Central memory CD8-positive, alpha-beta T cell (primary cell): ENCODE measurements at regions not wholly inside any gene's neighbourhood (a gene's known extent, or its start where the extent isn't known, plus 50 kb on each side); places are given as distances from the start of the nearest gene placed in this dataset.
A peak's percentile ranks its signal among the peaks of the same experiment; 100 is the strongest.

Experiments used
- ATAC-seq: fragments of 150-1000 bp; cut with Tn5 transposase; replicated peaks from 2 replicates; pipeline ENCODE4 v1.10.0; 2022; ENCODE audit warnings: mild to moderate bottlenecking, moderate FRiP score, moderate number of reproducible peaks; ENCODE audit not compliant: poor library complexity, severe bottlenecking; ENCODE audit errors: extremely low read depth
- DNase-seq, 2 donors: peaks; one replicate each; pipeline ENCODE4 v3.0.0; 2021; ENCODE audit warnings: low spot score in 2 of 2
- H3K27ac Mint-ChIP-seq: one replicate; pipeline ENCODE4 v1.8.0; 2022; ENCODE audit warnings: low read depth, mild to moderate bottlenecking, moderate library complexity, mixed read lengths
- H3K27me3 Mint-ChIP-seq: one replicate; pipeline ENCODE4 v1.8.0; 2022; ENCODE audit warnings: mixed read lengths
- H3K36me3 Mint-ChIP-seq: one replicate; pipeline ENCODE4 v1.8.0; 2022; ENCODE audit warnings: mild to moderate bottlenecking, moderate library complexity, mixed read lengths; ENCODE audit not compliant: insufficient read depth
- H3K4me1 Mint-ChIP-seq: one replicate; pipeline ENCODE4 v1.8.0; 2022; ENCODE audit warnings: mixed read lengths
- H3K4me3 Mint-ChIP-seq: one replicate; pipeline ENCODE4 v1.8.0; 2022; ENCODE audit warnings: mild to moderate bottlenecking, moderate library complexity, mixed read lengths
- H3K9me3 Mint-ChIP-seq: one replicate; pipeline ENCODE4 v1.8.0; 2022; ENCODE audit warnings: mixed read lengths

DNA sequence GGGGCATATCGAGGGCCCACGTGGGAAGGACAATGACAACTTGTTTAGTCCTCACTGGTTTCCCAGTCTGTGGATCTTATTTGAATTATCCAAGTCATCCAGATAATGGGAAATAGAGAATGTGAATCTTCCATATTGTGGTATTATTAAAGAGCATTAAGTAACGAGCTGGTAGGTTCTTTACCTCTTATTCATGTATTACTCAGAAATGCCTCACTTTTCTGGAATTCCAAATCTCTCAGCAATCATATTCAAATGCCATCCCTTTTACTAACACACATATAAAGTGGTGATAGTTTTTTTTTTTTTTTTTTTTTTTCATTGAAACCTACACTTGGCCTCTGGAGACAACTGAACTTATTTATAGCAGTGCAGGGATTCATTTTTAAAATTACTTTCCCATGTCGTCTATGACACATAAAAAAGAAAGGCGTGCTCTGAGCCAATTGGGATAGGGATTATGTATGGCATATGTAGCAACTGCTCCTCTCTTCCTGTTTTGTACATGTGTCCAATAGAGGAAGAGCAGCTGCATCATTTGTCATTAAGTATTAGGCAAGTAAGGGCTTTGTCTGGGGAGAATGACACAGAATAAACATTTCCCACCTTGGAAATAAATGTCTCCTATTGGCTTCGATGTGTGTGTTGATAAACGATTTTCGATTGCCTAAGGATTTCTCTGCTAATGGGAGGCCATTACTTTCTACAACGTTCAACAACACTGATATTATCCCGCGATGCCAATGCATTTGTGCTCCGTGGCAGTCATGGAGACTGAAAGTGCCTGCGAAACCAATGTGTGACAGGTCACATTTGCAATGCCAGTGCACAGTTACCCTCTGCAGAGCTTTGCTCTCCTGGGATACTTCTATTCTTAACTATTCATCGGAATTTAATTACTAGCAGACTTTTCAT is 78.6 kb upstream of the IFNG-AS1 start:
- peaks cover 20% of the 10 kb centered on the region for H3K27me3 Mint-ChIP-seq
- ATAC-seq (no peak), DNase-seq (no peak)
- H3K9me3 Mint-ChIP-seq = no peaks in the 10 kb centered on the region
- no peak overlapping the region for H3K27ac Mint-ChIP-seq
- no peak overlapping the region for H3K4me3 Mint-ChIP-seq
- no peaks in the 10 kb centered on the region for H3K4me1 Mint-ChIP-seq
- no peaks in the 10 kb centered on the region for H3K36me3 Mint-ChIP-seq

DNA sequence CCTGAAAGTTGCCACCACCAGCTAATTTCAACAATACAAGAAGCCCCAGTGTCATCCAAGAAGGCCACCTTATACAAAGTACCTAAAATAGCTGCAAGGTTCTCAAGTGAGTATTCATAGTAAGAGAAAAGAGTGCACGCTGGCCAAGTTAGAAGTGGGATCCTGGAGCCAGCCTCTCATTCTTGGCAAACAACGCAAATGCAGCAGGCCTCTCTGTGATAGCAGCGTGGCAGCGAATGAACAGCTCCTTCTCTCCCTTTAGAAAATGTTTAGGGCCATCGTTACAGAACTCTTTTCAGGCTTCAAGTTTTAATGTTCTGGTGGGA is 78.0 kb upstream of the IFNG-AS1 start:
- Mint-ChIP-seq H3K36me3 (no peaks in the 10 kb centered on the region), H3K27ac (no peak overlapping the region), H3K4me3 (no peak overlapping the region), H3K4me1 (no peaks in the 10 kb centered on the region), H3K27me3 (peaks cover 23% of the 10 kb centered on the region), H3K9me3 (no peaks in the 10 kb centered on the region)
- DNase-seq (no peak), ATAC-seq (no peak)

DNA sequence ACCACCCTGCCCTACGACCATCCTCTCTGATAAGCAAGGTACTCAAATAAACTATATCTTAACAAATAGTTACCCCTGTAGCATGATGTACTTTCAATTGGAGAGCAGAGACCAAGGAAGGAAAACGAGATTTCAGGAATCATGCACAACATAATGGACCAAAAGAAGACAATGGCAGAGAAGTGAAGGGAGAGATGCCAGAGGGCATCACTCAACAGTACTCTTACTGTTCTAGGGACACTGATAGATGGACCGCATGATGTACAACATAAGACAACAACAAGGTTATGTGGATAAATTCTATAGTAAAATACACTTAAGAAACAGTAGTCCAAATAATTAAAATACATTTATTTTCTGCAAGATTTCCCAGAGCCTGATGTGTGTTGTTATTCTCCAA is 77.5 kb upstream of the IFNG-AS1 start:
- peaks cover 29% of the 10 kb centered on the region for H3K27me3 Mint-ChIP-seq
- no peak for ATAC-seq
- no peak overlapping the region for H3K4me3 Mint-ChIP-seq
- H3K9me3 Mint-ChIP-seq = no peaks in the 10 kb centered on the region
- H3K36me3 Mint-ChIP-seq = no peaks in the 10 kb centered on the region
- no peak for DNase-seq
- no peak overlapping the region for H3K27ac Mint-ChIP-seq
- no peaks in the 10 kb centered on the region for H3K4me1 Mint-ChIP-seq

DNA sequence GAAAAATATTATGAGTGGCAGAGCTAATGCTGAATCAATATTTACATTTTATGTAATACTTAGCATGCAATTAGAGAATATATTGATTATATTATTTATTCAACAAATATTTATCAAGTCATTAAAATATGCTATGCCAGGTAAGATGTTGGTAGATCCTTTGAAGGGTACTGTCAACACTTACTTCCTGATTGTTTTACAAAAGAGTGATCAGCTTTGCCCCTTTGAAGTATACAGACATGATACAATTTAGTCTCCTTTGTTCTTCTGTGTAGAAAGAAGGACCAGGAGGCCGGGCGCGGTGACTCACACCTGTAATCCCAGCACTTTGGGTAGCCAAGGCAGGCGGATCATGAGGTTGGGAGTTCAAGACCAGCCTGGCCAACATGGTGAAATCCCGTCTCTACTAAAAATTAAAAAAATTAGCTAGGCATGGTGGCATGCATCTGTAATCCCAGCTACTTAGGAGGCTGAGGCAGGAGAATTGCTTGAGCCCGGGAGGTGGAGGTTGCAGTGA is 73.9 kb upstream of the IFNG-AS1 start:
- Mint-ChIP-seq H3K27ac (no peak overlapping the region), H3K4me3 (no peak overlapping the region), H3K9me3 (no peaks in the 10 kb centered on the region), H3K4me1 (no peaks in the 10 kb centered on the region), H3K27me3 (peaks cover 21% of the 10 kb centered on the region), H3K36me3 (no peaks in the 10 kb centered on the region)
- no peak for ATAC-seq
- DNase-seq = no peak

DNA sequence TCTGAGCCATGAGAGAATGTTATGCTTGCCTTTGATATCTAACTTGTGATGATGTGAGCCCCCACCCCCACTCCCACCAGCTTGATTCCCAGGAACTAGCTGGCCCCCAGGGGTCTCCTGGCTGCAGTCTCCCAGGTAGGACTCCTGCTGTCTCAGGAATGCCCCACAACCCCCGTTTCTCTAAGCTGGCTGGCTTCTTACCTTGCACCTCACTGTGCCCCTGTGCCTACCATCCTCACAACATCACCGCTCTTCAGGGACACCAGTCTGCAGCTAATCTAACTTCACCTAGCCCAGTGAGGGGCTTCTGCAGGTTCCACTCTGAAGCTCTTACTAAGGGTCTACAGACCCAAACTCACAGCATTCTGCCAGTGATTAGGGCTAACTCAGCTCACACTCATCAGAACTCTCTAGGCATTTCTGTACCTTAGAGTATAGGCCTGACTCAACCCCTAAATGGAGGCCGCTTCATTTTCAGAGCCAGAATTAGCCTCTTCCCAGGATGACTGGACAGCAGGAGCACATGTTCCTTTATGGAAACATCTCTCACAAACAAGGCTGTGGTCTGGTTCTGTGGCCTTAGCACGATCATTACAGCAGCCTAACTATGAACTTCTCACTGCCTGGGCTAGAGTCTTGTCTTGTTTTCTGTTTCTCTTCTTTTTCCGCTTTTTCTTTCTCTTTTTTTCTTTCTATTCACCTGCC is 72.8 kb upstream of the IFNG-AS1 start:
- Mint-ChIP-seq H3K27ac (peak overlapping the region; percentile 81), H3K4me1 (no peaks in the 10 kb centered on the region), H3K36me3 (no peaks in the 10 kb centered on the region), H3K4me3 (no peak overlapping the region), H3K27me3 (peaks cover 21% of the 10 kb centered on the region), H3K9me3 (no peaks in the 10 kb centered on the region)
- no peak for ATAC-seq
- no peak for DNase-seq

DNA sequence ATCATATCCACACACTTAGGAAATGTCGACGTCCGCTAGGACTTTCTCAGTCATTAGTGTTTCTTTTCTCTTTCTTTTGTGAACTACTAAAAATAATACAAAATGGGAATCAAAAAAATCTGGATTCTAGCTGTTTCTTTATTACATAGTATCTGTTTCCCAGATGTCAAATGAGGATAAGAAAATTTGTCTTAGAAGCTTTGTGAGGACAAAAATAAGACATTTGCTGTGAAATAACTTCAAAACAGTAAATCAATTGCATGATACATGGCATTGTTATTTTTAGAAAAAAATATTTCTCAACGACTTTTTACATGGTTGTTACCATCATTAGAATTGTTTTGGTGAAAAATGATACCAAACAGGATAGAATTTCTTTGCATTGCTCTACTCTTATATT is 71.4 kb upstream of the IFNG-AS1 start:
- Mint-ChIP-seq H3K4me3 (no peak overlapping the region), H3K4me1 (no peaks in the 10 kb centered on the region), H3K27ac (no peak overlapping the region), H3K27me3 (peaks cover 15% of the 10 kb centered on the region), H3K36me3 (no peaks in the 10 kb centered on the region), H3K9me3 (no peaks in the 10 kb centered on the region)
- no peak for DNase-seq
- ATAC-seq = no peak

DNA sequence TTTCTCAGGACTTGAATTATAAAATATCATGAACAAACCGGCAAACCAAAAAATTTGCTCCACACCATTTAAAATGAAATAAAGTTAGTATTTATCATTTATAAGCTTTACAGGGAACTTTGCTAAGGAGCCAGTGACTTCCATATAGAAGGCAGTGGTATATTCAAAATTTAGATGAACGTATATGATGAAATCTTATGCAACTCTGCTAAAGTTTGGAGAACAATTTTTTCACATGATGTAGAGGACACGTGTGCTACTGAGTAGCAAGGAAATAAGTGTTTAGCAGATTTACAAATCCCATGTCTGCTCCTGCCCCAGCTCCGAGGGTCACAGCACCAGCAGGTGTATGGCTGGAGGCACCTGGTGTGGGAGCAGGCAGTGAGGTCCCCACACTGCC is 70.8 kb upstream of the IFNG-AS1 start:
- Mint-ChIP-seq H3K4me3 (no peak overlapping the region), H3K36me3 (no peaks in the 10 kb centered on the region), H3K9me3 (no peaks in the 10 kb centered on the region), H3K27me3 (peaks cover 9% of the 10 kb centered on the region), H3K4me1 (no peaks in the 10 kb centered on the region), H3K27ac (no peak overlapping the region)
- DNase-seq = no peak
- no peak for ATAC-seq

DNA sequence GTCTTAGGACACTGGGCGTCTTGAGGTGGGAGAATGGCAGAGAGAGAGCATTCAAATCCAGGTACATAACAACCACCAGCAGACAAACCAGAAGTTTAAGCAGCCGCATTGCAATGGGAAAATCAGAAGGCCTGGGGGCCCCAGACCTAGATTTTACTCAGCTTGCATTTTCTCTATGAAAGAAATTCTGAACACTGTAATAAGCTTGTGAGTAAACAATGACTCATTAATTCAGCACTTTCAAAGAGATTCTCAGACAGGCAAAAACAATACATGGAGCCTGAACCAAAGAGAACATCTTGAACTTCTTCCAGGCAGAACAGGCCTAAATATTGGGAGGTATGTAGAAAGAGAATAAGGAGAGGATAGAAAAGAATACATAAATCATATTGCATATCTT is 69.8 kb upstream of the IFNG-AS1 start:
- DNase-seq (no peak), ATAC-seq (no peak)
- no peak overlapping the region for H3K27ac Mint-ChIP-seq
- peaks cover 9% of the 10 kb centered on the region for H3K27me3 Mint-ChIP-seq
- no peaks in the 10 kb centered on the region for H3K4me1 Mint-ChIP-seq
- no peak overlapping the region for H3K4me3 Mint-ChIP-seq
- no peaks in the 10 kb centered on the region for H3K9me3 Mint-ChIP-seq
- no peaks in the 10 kb centered on the region for H3K36me3 Mint-ChIP-seq

DNA sequence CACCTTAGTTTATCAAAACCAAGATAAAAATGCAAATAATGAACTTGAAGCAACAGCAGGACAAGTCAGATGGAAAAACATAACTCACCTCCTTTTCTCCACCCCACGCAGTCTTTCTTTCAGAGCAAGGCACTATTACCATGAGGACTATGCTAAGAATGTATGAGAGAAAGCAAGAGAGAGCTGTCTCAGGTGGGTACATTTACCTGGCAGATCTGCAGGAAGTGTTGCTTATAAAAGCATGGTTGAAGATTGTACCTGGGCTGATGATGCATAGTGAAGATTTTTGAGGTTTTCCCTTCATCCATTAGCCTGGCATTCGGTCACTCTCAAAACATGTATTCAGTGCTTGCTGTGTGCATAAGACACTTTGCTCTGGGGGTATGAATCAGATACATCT is 68.8 kb upstream of the IFNG-AS1 start:
- H3K27ac Mint-ChIP-seq = no peak overlapping the region

DNA sequence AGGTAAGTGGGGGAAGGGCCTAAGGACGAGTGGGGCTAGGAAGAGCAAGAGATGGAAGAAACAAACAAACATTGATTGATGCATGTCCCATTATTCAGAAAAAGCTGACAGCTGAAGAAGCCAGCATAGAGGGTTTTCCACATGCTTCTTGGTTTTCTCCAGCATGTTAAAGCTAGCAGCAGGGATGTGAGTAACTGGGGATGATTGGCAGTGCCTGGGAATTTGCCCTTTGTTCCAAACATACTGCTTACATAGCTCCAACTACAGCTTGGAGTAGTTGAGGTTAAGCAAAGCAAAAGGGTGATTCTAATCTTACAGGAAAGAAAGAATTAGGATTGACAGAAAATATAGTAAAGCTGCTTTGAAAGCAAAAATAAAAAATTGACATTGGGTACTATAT is 68.0 kb upstream of the IFNG-AS1 start:
- no peaks in the 10 kb centered on the region for H3K4me1 Mint-ChIP-seq
- no peaks in the 10 kb centered on the region for H3K9me3 Mint-ChIP-seq
- no peak overlapping the region for H3K27ac Mint-ChIP-seq
- H3K27me3 Mint-ChIP-seq = peaks cover 5% of the 10 kb centered on the region
- no peak overlapping the region for H3K4me3 Mint-ChIP-seq
- no peaks in the 10 kb centered on the region for H3K36me3 Mint-ChIP-seq
- no peak for DNase-seq
- no peak for ATAC-seq

More for the DNA sequence above, 68.8 kb upstream of the IFNG-AS1 start:
- Mint-ChIP-seq H3K27me3 (peaks cover 9% of the 10 kb centered on the region), H3K4me3 (no peak overlapping the region), H3K9me3 (no peaks in the 10 kb centered on the region), H3K4me1 (no peaks in the 10 kb centered on the region), H3K36me3 (no peaks in the 10 kb centered on the region)
- DNase-seq (no peak), ATAC-seq (no peak)

DNA sequence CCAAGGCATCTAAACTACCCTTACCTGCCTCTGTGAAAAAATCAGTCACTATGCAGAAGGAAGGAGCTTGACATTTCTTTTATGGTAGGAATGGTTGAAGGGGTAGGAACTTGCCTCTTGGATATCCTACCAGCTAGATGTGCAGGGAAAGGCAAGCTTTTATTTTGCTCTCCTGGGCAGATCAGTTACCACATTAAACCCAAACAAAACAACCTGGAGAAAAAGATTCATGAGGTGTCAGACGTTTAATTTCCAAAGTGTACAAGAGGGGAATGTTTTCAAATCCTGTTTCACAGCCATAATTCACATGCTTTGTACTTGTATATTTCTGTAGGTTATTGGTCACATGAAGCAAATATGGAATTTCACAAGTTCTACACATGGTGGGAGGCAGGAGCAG is 67.0 kb upstream of the IFNG-AS1 start:
- no peaks in the 10 kb centered on the region for H3K4me1 Mint-ChIP-seq
- ATAC-seq (no peak), DNase-seq (no peak)
- H3K27ac Mint-ChIP-seq = no peak overlapping the region
- no peaks in the 10 kb centered on the region for H3K27me3 Mint-ChIP-seq
- no peaks in the 10 kb centered on the region for H3K9me3 Mint-ChIP-seq
- no peaks in the 10 kb centered on the region for H3K36me3 Mint-ChIP-seq
- no peak overlapping the region for H3K4me3 Mint-ChIP-seq

DNA sequence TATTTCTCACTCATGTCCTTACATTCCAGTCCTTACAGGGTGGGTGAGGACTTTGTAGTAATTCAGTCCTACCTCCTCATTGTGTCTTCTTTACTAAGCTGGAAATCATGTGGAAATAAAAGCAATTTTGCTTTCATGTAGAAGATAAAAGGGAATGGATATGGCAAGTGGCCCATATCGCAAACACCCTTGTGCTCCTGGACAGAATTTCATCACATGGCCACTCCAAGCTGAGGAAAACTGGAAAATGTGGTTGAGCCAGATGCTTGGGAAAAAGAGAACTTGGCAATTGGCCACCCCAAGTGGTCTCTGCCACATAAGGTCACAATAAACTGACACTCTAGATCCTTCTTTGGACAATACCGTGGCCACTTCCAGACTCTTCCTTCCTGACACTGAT is 64.2 kb upstream of the IFNG-AS1 start:
- DNase-seq (no peak), ATAC-seq (no peak)
- Mint-ChIP-seq H3K36me3 (no peaks in the 10 kb centered on the region), H3K4me3 (no peak overlapping the region), H3K27ac (no peak overlapping the region), H3K27me3 (no peaks in the 10 kb centered on the region), H3K4me1 (no peaks in the 10 kb centered on the region), H3K9me3 (no peaks in the 10 kb centered on the region)

DNA sequence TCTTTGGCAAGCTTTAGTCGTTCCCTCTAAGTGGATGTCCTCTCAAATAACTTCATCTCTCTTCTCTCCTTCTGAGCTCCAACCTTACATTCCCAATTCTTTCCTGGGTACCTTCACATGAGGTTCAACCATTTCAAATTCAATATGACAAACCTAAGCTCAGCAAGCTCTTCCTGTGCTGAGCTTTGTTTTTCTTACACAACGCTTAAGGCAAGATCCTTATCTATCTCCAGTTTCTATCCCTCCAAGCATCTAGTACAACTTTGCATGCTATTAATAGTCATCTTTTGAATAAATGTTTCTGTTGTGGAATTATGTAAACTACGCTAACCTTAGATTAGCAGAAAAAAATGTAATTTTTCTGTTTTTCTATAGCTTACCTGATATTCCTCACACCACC is 63.7 kb upstream of the IFNG-AS1 start:
- no peak overlapping the region for H3K27ac Mint-ChIP-seq
- no peaks in the 10 kb centered on the region for H3K36me3 Mint-ChIP-seq
- H3K4me1 Mint-ChIP-seq = no peaks in the 10 kb centered on the region
- H3K27me3 Mint-ChIP-seq = no peaks in the 10 kb centered on the region
- DNase-seq = no peak
- ATAC-seq = no peak
- H3K4me3 Mint-ChIP-seq = no peak overlapping the region
- no peaks in the 10 kb centered on the region for H3K9me3 Mint-ChIP-seq
